Progenitor cell of endocrine pancreas (in vitro differentiated cells): ENCODE measurements at regions not wholly inside any gene's neighbourhood (a gene's known extent, or its start where the extent isn't known, plus 50 kb on each side); places are given as distances from the start of the nearest gene placed in this dataset.
"Not testable (repeated sequence)": the region's sequence is repeated elsewhere in the genome, so short reads cannot be mapped to it uniquely, and the experiment has no call there.

ENCODE experiments used
- DNase-seq: peaks from one replicate; pipeline ENCODE4 v3.0.0; 2021; ENCODE audit warnings: low spot score; ENCODE audit not compliant: unreplicated experiment
- H3K27ac Mint-ChIP-seq: 2 replicates; pipeline ENCODE4 v1.8.0; 2021; ENCODE audit warnings: mild to moderate bottlenecking, moderate library complexity, mixed read lengths
- H3K27me3 Mint-ChIP-seq: 2 replicates; pipeline ENCODE4 v1.8.0; 2021; ENCODE audit warnings: mixed read lengths
- H3K36me3 Mint-ChIP-seq: 2 replicates; pipeline ENCODE4 v1.8.0; 2022; ENCODE audit warnings: mixed read lengths; ENCODE audit not compliant: insufficient read depth
- H3K4me1 Mint-ChIP-seq: 2 replicates; pipeline ENCODE4 v1.8.0; 2021; ENCODE audit warnings: low read depth, mixed read lengths
- H3K4me3 Mint-ChIP-seq: 2 replicates; pipeline ENCODE4 v1.8.0; 2021; ENCODE audit warnings: low read depth, mild to moderate bottlenecking, moderate library complexity, mixed read lengths
- H3K9me3 Mint-ChIP-seq: 2 replicates; pipeline ENCODE4 v1.8.0; 2021; ENCODE audit warnings: low read depth, mixed read lengths
- TF ChIP-seq, protein P1 (sequence below): fragments of 200-600 bp; sonication (generic); IDR thresholded peaks from one replicate; pipeline ENCODE4 v1.5.0; 2021; ENCODE audit warnings: antibody characterized with exemption, mild to moderate bottlenecking; ENCODE audit not compliant: unreplicated experiment

GRCh38 chr6:167238694-167239467 lies 52.2 kb upstream of the UNC93A start:
- Mint-ChIP-seq H3K4me3 (no peak overlapping the region), H3K4me1 (peaks cover 57% of the 10 kb centered on the region), H3K36me3 (no peaks in the 10 kb centered on the region), H3K27me3 (peaks cover 3% of the 10 kb centered on the region), H3K9me3 (no peaks in the 10 kb centered on the region), H3K27ac (peak overlapping the region; percentile 90)
- DNase-seq, result no peak
- TF ChIP-seq, protein P1, sequence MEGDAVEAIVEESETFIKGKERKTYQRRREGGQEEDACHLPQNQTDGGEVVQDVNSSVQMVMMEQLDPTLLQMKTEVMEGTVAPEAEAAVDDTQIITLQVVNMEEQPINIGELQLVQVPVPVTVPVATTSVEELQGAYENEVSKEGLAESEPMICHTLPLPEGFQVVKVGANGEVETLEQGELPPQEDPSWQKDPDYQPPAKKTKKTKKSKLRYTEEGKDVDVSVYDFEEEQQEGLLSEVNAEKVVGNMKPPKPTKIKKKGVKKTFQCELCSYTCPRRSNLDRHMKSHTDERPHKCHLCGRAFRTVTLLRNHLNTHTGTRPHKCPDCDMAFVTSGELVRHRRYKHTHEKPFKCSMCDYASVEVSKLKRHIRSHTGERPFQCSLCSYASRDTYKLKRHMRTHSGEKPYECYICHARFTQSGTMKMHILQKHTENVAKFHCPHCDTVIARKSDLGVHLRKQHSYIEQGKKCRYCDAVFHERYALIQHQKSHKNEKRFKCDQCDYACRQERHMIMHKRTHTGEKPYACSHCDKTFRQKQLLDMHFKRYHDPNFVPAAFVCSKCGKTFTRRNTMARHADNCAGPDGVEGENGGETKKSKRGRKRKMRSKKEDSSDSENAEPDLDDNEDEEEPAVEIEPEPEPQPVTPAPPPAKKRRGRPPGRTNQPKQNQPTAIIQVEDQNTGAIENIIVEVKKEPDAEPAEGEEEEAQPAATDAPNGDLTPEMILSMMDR, result no peak

GRCh38 chr6:167239470-167239869 lies 51.6 kb upstream of the UNC93A start:
- not testable (repeated sequence) for H3K36me3 Mint-ChIP-seq, H3K9me3 Mint-ChIP-seq, H3K27ac Mint-ChIP-seq, H3K4me3 Mint-ChIP-seq, DNase-seq, H3K27me3 Mint-ChIP-seq
- H3K4me1 Mint-ChIP-seq, result peaks cover 56% of the 10 kb centered on the region

- TF ChIP-seq, protein P1, result no peak
- H3K4me3 Mint-ChIP-seq, result no peak overlapping the region
- no peaks in the 10 kb centered on the region for H3K9me3 Mint-ChIP-seq
- no peak for DNase-seq
- peaks cover 52% of the 10 kb centered on the region for H3K4me1 Mint-ChIP-seq
- peak overlapping the region; percentile 37 for H3K27ac Mint-ChIP-seq
- H3K36me3 Mint-ChIP-seq, result no peaks in the 10 kb centered on the region
- peaks cover 2% of the 10 kb centered on the region for H3K27me3 Mint-ChIP-seq
Observed at GRCh38 chr6:167240034-167240541, 51.0 kb upstream of the UNC93A start.
